Endodermal cell (in vitro differentiated cells): ENCODE measurements at regions not wholly inside any gene's neighbourhood (a gene's known extent, or its start where the extent isn't known, plus 50 kb on each side); places are given as distances from the start of the nearest gene placed in this dataset.

ENCODE experiments used
- DNase-seq: peaks from one replicate; pipeline ENCODE4 v3.0.0-alpha.2; 2017
- H3K27ac ChIP-seq: 2 replicates; pipeline ENCODE4 v1.5.1; 2013; ENCODE audit warnings: mild to moderate bottlenecking, low read depth, low read length, moderate library complexity
- H3K27me3 ChIP-seq: 2 replicates; pipeline ENCODE4 v1.6.1; 2013; ENCODE audit warnings: mild to moderate bottlenecking, low read length, moderate library complexity; ENCODE audit not compliant: insufficient read depth, control insufficient read depth, poor library complexity, severe bottlenecking
- H3K36me3 ChIP-seq: 2 replicates; pipeline ENCODE4 v1.7.0; 2013; ENCODE audit warnings: mild to moderate bottlenecking, low read length, moderate library complexity; ENCODE audit not compliant: control insufficient read depth, insufficient read depth
- H3K4me1 ChIP-seq: one replicate; pipeline ENCODE4 v1.7.0; 2013; ENCODE audit warnings: low read length; ENCODE audit not compliant: control insufficient read depth, insufficient read depth
- H3K4me3 ChIP-seq: 2 replicates; pipeline ENCODE4 v1.5.1; 2013; ENCODE audit warnings: mild to moderate bottlenecking, low read length, moderate library complexity
- H3K9ac ChIP-seq: 2 replicates; pipeline ENCODE4 v1.6.1; 2013; ENCODE audit warnings: mild to moderate bottlenecking, low read length, moderate library complexity; ENCODE audit not compliant: poor library complexity, severe bottlenecking; ENCODE audit errors: extremely low read depth
- H3K9me3 ChIP-seq: 2 replicates; pipeline ENCODE4 v1.6.1; 2013; ENCODE audit warnings: mild to moderate bottlenecking, low read length, moderate library complexity; ENCODE audit not compliant: control insufficient read depth
- H3K27ac Mint-ChIP-seq: 2 replicates; pipeline ENCODE4 v1.8.0; 2020; ENCODE audit warnings: mixed read lengths
- H3K27me3 Mint-ChIP-seq: 2 replicates; pipeline ENCODE4 v1.8.0; 2021; ENCODE audit warnings: mild to moderate bottlenecking, mixed read lengths; ENCODE audit not compliant: insufficient read depth
- H3K36me3 Mint-ChIP-seq: 2 replicates; pipeline ENCODE4 v1.8.0; 2020; ENCODE audit warnings: low read depth, mixed read lengths
- H3K4me1 Mint-ChIP-seq: 2 replicates; pipeline ENCODE4 v1.8.0; 2020; ENCODE audit warnings: mixed read lengths
- H3K4me3 Mint-ChIP-seq: 2 replicates; pipeline ENCODE4 v1.8.0; 2020; ENCODE audit warnings: mild to moderate bottlenecking, moderate library complexity, mixed read lengths
- H3K9me3 Mint-ChIP-seq: 2 replicates; pipeline ENCODE4 v1.8.0; 2020; ENCODE audit warnings: mild to moderate bottlenecking, mixed read lengths
- WGBS, 2 experiments: methylation state at CpG; one replicate each; pipeline versions ENCODE4 v1.1.5 to v1.1.7; 2013; ENCODE audit warnings: missing lambda C conversion rate in 2 of 2, mixed read lengths in 1 of 2; ENCODE audit not compliant: insufficient coverage in 1 of 2, insufficient read length in 1 of 2; 5-methylcytosine and 5-hydroxymethylcytosine counted together
- TF ChIP-seq, protein P1 (sequence below): fragments of 200-600 bp; sonication (generic); conservative IDR thresholded peaks from 2 replicates; pipeline ENCODE4 v1.5.0; 2021; ENCODE audit warnings: antibody characterized with exemption, mild to moderate bottlenecking

DNA sequence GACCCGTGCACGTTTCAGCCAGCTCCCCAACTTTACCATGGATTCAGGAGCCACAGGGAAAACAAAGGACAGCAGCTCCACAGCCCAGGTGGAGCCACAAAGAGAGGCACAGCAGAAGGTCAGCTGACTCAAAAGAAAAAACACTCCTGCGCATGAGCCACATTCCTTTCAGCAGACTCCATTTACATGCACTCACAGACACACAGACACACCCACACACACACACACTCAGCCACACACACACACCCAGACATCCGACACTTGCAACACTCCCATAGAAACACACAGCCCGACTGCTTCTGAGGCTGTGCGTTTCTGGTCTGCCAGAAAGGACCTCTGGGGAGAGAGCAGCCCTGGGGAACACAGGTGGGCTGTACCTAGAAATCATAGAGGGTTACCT lies 2335.5 kb downstream of the TP53TG3F start:
- H3K9me3 Mint-ChIP-seq = peaks cover 96% of the 10 kb centered on the region
- peaks cover 92% of the 10 kb centered on the region for H3K9me3 ChIP-seq

DNA sequence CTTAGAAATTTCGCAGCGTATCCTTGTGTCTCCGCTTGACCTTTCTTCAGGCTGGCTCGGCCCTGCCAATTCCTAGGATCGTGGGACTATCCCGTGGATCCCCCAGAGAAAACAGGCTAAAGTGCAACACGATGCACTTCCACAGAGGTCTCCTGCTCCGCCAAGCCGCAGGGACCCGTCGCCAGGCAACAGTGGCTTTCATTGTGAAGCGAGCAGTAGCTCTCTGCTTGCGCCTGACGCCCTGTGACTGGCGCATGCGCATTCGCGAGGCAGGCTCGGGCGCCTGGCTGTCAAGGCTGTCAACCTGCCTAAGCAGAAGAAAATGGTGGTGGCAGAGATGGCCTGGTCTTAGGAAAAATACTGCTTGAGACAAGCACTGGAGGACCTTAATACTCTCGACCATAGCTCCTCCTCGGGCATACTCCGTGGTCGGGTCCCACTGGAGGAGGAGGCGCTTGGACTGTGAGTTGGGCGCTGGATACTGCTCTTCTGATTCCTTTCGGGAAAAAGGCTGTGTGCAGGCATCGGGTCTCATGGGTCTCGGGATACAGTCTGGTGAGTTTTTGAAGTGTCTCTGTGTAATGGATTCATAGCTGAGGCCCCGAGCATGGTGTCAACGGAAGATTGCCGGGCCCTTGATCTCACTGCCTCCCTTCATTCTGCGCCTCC lies 2336.1 kb downstream of the TP53TG3F start:
- TF ChIP-seq, protein P1, sequence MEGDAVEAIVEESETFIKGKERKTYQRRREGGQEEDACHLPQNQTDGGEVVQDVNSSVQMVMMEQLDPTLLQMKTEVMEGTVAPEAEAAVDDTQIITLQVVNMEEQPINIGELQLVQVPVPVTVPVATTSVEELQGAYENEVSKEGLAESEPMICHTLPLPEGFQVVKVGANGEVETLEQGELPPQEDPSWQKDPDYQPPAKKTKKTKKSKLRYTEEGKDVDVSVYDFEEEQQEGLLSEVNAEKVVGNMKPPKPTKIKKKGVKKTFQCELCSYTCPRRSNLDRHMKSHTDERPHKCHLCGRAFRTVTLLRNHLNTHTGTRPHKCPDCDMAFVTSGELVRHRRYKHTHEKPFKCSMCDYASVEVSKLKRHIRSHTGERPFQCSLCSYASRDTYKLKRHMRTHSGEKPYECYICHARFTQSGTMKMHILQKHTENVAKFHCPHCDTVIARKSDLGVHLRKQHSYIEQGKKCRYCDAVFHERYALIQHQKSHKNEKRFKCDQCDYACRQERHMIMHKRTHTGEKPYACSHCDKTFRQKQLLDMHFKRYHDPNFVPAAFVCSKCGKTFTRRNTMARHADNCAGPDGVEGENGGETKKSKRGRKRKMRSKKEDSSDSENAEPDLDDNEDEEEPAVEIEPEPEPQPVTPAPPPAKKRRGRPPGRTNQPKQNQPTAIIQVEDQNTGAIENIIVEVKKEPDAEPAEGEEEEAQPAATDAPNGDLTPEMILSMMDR = no peak
- H3K27ac Mint-ChIP-seq = no peak overlapping the region
- no peaks in the 10 kb centered on the region for H3K27me3 Mint-ChIP-seq
- H3K36me3 ChIP-seq = no peaks in the 10 kb centered on the region
- no peaks in the 10 kb centered on the region for H3K27me3 ChIP-seq
- 86 to 92% methylated on average over 22 to 33 of the region's 33 CpGs for WGBS, 2 experiments
- no peak overlapping the region for H3K4me3 Mint-ChIP-seq
- H3K36me3 Mint-ChIP-seq = no peaks in the 10 kb centered on the region
- H3K9me3 Mint-ChIP-seq = peaks cover 96% of the 10 kb centered on the region
- no peaks in the 10 kb centered on the region for H3K4me1 ChIP-seq
- peaks cover 91% of the 10 kb centered on the region for H3K9me3 ChIP-seq
- H3K4me1 Mint-ChIP-seq = no peaks in the 10 kb centered on the region
- no peak overlapping the region for H3K4me3 ChIP-seq
- H3K9ac ChIP-seq = no peak overlapping the region
- H3K27ac ChIP-seq = no peak overlapping the region
- no peak for DNase-seq

More for the DNA sequence above, 2335.5 kb downstream of the TP53TG3F start:
- Mint-ChIP-seq H3K27ac (no peak overlapping the region), H3K4me3 (no peak overlapping the region), H3K36me3 (no peaks in the 10 kb centered on the region), H3K27me3 (no peaks in the 10 kb centered on the region), H3K4me1 (no peaks in the 10 kb centered on the region)
- Histone ChIP-seq H3K27me3 (no peaks in the 10 kb centered on the region), H3K4me1 (no peaks in the 10 kb centered on the region), H3K4me3 (no peak overlapping the region), H3K36me3 (no peaks in the 10 kb centered on the region), H3K9ac (no peak overlapping the region), H3K27ac (no peak overlapping the region)
- WGBS, 2 experiments = 60% methylated on average over 6 of the region's 6 CpGs; no CpG with 5 or more reads in 1 of the 2 experiments
- TF ChIP-seq, protein P1 = no peak
- DNase-seq = no peak

DNA sequence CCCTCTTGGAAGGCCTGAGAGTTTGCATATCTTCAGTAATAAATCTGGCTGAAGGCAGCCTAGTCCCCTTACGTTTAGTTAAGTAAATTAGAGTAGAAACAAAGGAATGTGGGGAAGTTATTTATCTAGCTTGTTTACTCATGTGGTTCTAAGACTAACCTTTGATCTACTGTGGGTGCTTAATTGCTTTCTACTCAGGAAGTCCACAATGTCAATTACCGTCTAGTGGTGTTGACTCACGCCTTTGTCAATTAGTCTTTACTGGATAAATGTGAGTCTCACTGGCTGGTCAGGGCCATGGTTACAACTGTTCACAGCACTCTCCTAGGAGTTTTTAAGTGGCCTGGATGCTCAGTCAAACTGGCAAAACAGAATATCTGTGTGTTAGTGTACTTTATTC lies 2338.4 kb downstream of the TP53TG3F start:
- no peak overlapping the region for H3K27ac Mint-ChIP-seq
- H3K36me3 Mint-ChIP-seq = no peaks in the 10 kb centered on the region
- DNase-seq = no peak
- H3K9me3 ChIP-seq = peaks cover 80% of the 10 kb centered on the region
- no peaks in the 10 kb centered on the region for H3K27me3 ChIP-seq
- 58 to 84% methylated on average over 2 to 3 of the region's 3 CpGs for WGBS, 2 experiments
- TF ChIP-seq, protein P1 = no peak
- H3K4me3 Mint-ChIP-seq = no peak overlapping the region
- H3K36me3 ChIP-seq = no peaks in the 10 kb centered on the region
- H3K27me3 Mint-ChIP-seq = no peaks in the 10 kb centered on the region
- no peak overlapping the region for H3K27ac ChIP-seq
- H3K9ac ChIP-seq = no peak overlapping the region
- H3K4me1 Mint-ChIP-seq = no peaks in the 10 kb centered on the region
- peaks cover 91% of the 10 kb centered on the region for H3K9me3 Mint-ChIP-seq
- H3K4me1 ChIP-seq = no peaks in the 10 kb centered on the region
- no peak overlapping the region for H3K4me3 ChIP-seq
